C4-2B (cell line): ENCODE measurements at regions not wholly inside any gene's neighbourhood (a gene's known extent, or its start where the extent isn't known, plus 50 kb on each side); places are given as distances from the start of the nearest gene placed in this dataset.

Experiments used
- CTCF ChIP-seq: fragments of 450-650 bp; conservative IDR thresholded peaks from 2 replicates; pipeline ENCODE4 v1.5.1; 2017; ENCODE audit warnings: mild to moderate bottlenecking
- ZFX ChIP-seq: fragments of 450-650 bp; IDR thresholded peaks from 2 replicates; pipeline ENCODE4 v1.6.1; 2017

DNA sequence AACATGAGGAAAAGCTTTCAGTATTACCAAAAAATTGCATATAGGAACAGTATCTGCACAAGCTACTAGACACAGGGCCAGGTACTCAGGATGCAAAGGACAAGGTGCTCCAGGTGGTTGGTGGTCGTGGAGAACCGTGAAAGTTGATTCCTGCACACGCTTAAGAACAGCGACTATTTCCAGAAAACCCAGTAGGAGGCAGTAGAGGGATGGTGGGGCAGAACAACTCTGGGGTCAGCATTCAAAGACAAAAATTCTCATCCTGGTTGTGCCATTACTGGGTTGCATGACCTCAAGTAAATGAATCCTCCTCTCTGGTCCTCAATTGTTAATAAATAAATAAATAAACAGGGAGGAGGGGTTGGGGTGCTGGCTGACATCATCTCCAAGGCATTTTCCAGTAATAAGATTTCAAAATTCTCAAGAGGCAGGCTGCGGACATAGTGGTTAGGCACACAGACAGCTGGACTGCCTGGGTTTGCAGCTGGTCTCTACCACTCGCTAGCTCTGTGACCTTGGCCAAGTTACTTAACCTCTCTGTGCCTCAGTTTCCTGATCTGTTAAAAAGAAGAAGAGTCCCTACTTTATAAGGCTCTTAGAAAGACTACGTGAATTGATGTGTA is 89.6 kb downstream of the ISX start:
- TF ChIP-seq CTCF, result no peak; the same call in 1 of the 2 replicates
- no peak for TF ChIP-seq ZFX
